DND-41 (cell line): ENCODE measurements at regions not wholly inside any gene's neighbourhood (a gene's known extent, or its start where the extent isn't known, plus 50 kb on each side); places are given as distances from the start of the nearest gene placed in this dataset.
A peak's percentile ranks its signal among the peaks of the same experiment; 100 is the strongest.

Experiments used
- CTCF ChIP-seq: IDR thresholded peaks from 2 replicates; pipeline ENCODE4 v1.5.1; 2012; ENCODE audit warnings: borderline replicate concordance, low read length, moderate library complexity, mild to moderate bottlenecking; ENCODE audit not compliant: poor library complexity, severe bottlenecking; ENCODE audit errors: extremely low read depth
- EZH2 ChIP-seq: IDR thresholded peaks from 3 replicates; pipeline ENCODE4 v1.6.1; 2012; ENCODE audit warnings: borderline replicate concordance, low read depth, mild to moderate bottlenecking, moderate library complexity, low read length, inconsistent platforms; ENCODE audit not compliant: severe bottlenecking

- TF ChIP-seq CTCF (peak; percentile 18), EZH2 (no peak)
These were observed 457.1 kb downstream of the MFSD1 start for GRCh38 chr3:159258934-159259333.
